ENCODE measurements at regions not wholly inside any gene's neighbourhood (a gene's known extent, or its start where the extent isn't known, plus 50 kb on each side); places are given as distances from the start of the nearest gene placed in this dataset.
A peak's percentile ranks its signal among the peaks of the same experiment; 100 is the strongest.

DNA sequence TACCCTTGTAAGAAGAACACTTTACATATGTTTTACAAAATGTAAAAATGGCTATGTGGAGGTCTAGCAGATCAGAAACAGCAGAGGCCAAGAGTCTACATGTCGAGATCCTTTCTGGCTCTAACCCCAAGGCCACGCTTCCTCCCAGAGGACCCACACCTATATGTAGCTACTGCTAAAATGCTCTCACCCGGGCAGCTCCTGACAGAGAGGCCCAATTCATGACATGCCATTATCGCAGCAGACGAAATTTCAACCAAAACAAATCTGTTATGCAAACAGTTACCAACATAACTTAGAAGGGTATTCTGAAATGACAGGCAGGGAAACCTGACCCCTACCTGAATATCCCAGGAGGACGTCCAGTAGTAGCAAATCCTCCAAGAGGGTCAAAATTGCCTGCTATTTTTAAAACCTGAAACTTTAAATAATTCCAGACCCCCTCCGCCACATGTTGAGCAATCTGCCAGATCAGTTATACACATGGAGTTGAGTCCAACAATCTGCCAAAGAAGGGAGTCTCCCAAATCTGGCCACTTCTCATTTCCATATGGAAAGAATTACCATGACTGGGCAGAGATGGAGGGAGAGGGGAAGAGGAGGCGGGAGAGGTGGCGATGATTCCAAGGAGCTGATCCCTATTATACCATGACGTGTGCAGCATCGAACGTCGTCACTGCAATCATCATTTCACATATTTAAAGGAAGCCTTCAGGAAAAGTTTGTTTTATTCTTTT lies 192.9 kb upstream of the TBL1X start:
- no peak overlapping the region for H2AFZ ChIP-seq
- H3K27ac ChIP-seq: no peak overlapping the region
- no peaks in the 10 kb centered on the region for H3K4me1 ChIP-seq
- no peak overlapping the region for H3K4me2 ChIP-seq (ENCODE audit: low read length)
- no peaks in the 10 kb centered on the region for H3K79me2 ChIP-seq
- H3K9me3 ChIP-seq (ENCODE audit: control insufficient read depth, low read length): no peaks in the 10 kb centered on the region
- no peaks in the 10 kb centered on the region for H3K27me3 ChIP-seq (ENCODE audit: control insufficient read depth, insufficient read depth, low read length)
- no peak overlapping the region for H3K4me3 ChIP-seq (ENCODE audit: low read depth, low read length)
- no peaks in the 10 kb centered on the region for H3K36me3 ChIP-seq (ENCODE audit: control insufficient read depth, insufficient read depth, low read length)
- no peak for TF ChIP-seq CTCF (IDR thresholded peaks at IDR 0.05)
- H3K9ac ChIP-seq: no peak overlapping the region

GRCh38 chrX:9273744-9274143 lies 191.1 kb upstream of the TBL1X start:
- Histone ChIP-seq H3K27ac (no peak overlapping the region), H3K9ac (no peak overlapping the region), H3K4me2 (ENCODE audit: low read length) (no peak overlapping the region), H3K4me1 (peaks cover 5% of the 10 kb centered on the region), H3K9me3 (ENCODE audit: control insufficient read depth, low read length) (no peaks in the 10 kb centered on the region), H3K36me3 (ENCODE audit: control insufficient read depth, insufficient read depth, low read length) (no peaks in the 10 kb centered on the region), H3K79me2 (no peaks in the 10 kb centered on the region), H3K4me3 (ENCODE audit: low read depth, low read length) (no peak overlapping the region), H3K27me3 (ENCODE audit: control insufficient read depth, insufficient read depth, low read length) (no peaks in the 10 kb centered on the region), H2AFZ (no peak overlapping the region)
- no peak for TF ChIP-seq CTCF (IDR thresholded peaks at IDR 0.05)

DNA sequence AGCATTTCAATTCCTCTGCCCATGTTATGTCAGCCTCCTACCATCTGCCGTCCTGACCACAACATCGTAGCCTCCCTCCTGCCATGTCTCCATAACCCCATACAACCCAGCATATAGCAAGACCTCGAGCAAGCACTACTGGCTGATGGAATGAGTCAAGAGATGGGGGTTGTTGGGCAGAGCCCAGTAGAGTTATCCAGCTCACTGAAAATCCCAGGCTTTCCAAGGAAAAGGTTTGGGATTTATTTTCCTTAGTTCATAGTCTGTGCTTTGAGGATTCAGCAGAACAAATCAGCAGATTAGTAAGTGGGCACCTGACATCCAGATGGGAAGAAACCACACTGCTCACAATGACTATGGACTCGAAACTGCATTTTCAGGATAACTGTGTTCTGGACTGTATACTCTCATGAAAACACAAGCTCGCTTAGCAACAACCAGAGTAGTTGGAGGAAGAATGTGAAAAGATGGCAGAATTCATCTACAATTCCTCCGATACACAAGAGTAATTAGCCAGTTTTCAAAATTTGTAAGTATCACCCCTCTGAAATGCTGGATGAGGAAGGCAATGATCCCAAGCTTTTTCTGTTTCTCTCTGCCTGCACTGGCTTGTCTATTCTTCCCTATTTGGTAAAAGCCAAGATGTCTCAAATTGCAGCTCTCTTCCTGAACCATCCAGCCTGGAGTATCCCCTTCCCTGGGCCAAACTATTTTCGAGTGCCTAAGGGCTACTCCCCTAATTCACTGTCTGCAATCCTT lies 186.2 kb upstream of the TBL1X start:
- peak overlapping the region; percentile 53 for H3K4me2 ChIP-seq (ENCODE audit: low read length)
- no peaks in the 10 kb centered on the region for H3K79me2 ChIP-seq
- peaks cover 5% of the 10 kb centered on the region for H3K4me1 ChIP-seq
- no peak for TF ChIP-seq CTCF (IDR thresholded peaks at IDR 0.05)
- no peak overlapping the region for H3K9ac ChIP-seq
- H3K9me3 ChIP-seq (ENCODE audit: control insufficient read depth, low read length): no peaks in the 10 kb centered on the region
- H3K27me3 ChIP-seq (ENCODE audit: control insufficient read depth, insufficient read depth, low read length): no peaks in the 10 kb centered on the region
- peak overlapping the region; percentile 52 for H2AFZ ChIP-seq
- peak overlapping the region; percentile 85 for H3K27ac ChIP-seq
- H3K4me3 ChIP-seq (ENCODE audit: low read depth, low read length): peak overlapping the region; percentile 37
- H3K36me3 ChIP-seq (ENCODE audit: control insufficient read depth, insufficient read depth, low read length): no peaks in the 10 kb centered on the region

- Histone ChIP-seq H3K4me2 (ENCODE audit: low read length) (peak overlapping the region; percentile 53), H3K9me3 (ENCODE audit: control insufficient read depth, low read length) (no peaks in the 10 kb centered on the region), H3K9ac (no peak overlapping the region), H3K4me3 (ENCODE audit: low read depth, low read length) (peak overlapping the region; percentile 37), H3K4me1 (peaks cover 5% of the 10 kb centered on the region), H2AFZ (peak overlapping the region; percentile 52), H3K27me3 (ENCODE audit: control insufficient read depth, insufficient read depth, low read length) (no peaks in the 10 kb centered on the region), H3K27ac (peak overlapping the region; percentile 85), H3K79me2 (no peaks in the 10 kb centered on the region), H3K36me3 (ENCODE audit: control insufficient read depth, insufficient read depth, low read length) (no peaks in the 10 kb centered on the region)
- TF ChIP-seq CTCF (IDR thresholded peaks at IDR 0.05): no peak
Observed at GRCh38 chrX:9279234-9279544, 185.7 kb upstream of the TBL1X start.

Data from parathyroid adenoma (tissue), 2 donors.